Hepatocyte (in vitro differentiated cells): ENCODE measurements at regions not wholly inside any gene's neighbourhood (a gene's known extent, or its start where the extent isn't known, plus 50 kb on each side); places are given as distances from the start of the nearest gene placed in this dataset.

ENCODE experiments used
- EZH2 ChIP-seq: fragments of 200-600 bp; sonication (generic); IDR thresholded peaks from 2 replicates; pipeline ENCODE4 v1.6.1; 2016; ENCODE audit warnings: antibody characterized with exemption, mild to moderate bottlenecking, borderline replicate concordance
- EZH2phosphoT487 ChIP-seq: fragments of 200-600 bp; sonication (generic); IDR thresholded peaks from one replicate; pipeline ENCODE4 v1.6.1; 2018; ENCODE audit warnings: antibody characterized with exemption, mild to moderate bottlenecking, low read depth, moderate library complexity; ENCODE audit not compliant: unreplicated experiment, severe bottlenecking
- TF ChIP-seq, protein P1 (sequence below): fragments of 200-600 bp; sonication (generic); IDR thresholded peaks from 2 replicates; pipeline ENCODE4 v1.5.1; 2016; ENCODE audit warnings: antibody characterized with exemption, mild to moderate bottlenecking; ENCODE audit not compliant: poor library complexity

DNA sequence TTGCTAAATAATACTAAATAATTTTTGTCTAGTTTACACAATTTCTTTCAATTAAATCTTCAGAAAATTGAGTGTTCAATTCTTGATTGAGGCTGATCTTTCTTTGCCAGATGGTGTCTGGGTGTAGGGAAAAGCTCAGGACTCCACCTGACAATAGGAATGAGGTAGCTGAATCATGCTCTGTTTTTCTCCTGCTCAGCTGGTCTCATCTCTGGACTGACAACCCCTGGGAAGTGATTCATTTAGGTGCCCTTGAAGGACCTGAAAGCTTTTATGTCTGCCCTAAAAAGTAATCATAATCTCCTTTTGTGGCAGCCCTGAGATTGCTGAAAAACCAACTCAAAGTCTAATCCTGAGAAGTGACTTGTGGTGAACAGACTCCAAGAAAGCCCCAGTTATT lies 255.4 kb downstream of the ETNK1 start:
- TF ChIP-seq, protein P1, sequence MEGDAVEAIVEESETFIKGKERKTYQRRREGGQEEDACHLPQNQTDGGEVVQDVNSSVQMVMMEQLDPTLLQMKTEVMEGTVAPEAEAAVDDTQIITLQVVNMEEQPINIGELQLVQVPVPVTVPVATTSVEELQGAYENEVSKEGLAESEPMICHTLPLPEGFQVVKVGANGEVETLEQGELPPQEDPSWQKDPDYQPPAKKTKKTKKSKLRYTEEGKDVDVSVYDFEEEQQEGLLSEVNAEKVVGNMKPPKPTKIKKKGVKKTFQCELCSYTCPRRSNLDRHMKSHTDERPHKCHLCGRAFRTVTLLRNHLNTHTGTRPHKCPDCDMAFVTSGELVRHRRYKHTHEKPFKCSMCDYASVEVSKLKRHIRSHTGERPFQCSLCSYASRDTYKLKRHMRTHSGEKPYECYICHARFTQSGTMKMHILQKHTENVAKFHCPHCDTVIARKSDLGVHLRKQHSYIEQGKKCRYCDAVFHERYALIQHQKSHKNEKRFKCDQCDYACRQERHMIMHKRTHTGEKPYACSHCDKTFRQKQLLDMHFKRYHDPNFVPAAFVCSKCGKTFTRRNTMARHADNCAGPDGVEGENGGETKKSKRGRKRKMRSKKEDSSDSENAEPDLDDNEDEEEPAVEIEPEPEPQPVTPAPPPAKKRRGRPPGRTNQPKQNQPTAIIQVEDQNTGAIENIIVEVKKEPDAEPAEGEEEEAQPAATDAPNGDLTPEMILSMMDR = no peak
- TF ChIP-seq EZH2phosphoT487 (no peak), EZH2 (no peak)
